GM19328 (cell line): ENCODE measurements at regions not wholly inside any gene's neighbourhood (a gene's known extent, or its start where the extent isn't known, plus 50 kb on each side); places are given as distances from the start of the nearest gene placed in this dataset.

Experiments
- ATAC-seq: cut with Tn5 transposase; IDR thresholded peaks from one replicate; pipeline ENCODE4 v1.9.1; 2021; ENCODE audit warnings: mild to moderate bottlenecking, moderate library complexity; ENCODE audit not compliant: unreplicated experiment

DNA sequence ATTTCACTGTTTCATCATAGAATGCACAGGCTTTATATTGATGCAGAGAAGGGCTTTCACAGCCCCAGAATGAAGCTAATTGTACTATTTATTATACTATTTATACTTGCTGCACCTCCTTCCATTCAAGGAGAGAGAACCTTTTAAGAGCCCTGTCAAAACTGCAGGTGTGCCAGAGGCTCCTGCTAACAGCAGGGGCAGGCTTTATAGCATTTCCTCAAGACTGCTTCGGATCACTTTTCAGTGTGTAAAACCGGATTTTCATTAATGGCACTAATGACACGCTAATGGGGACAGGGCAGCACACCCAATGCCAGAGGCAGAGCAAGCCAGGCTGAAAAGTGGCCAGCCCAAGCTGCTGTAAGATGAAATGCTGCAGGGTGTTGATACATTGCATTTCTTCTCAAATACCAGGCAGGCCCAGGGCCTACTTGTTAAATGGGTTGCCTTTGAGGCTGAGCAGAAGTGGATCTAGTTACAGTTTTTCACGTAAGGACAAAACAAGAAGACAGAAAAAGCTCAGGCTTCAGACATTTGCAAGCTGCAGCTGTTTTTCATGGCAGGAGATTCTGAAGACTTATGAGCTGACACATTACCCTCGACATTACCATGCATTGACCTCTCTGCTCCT lies 487.7 kb upstream of the BTBD3 start:
- ATAC-seq, result no peak

DNA sequence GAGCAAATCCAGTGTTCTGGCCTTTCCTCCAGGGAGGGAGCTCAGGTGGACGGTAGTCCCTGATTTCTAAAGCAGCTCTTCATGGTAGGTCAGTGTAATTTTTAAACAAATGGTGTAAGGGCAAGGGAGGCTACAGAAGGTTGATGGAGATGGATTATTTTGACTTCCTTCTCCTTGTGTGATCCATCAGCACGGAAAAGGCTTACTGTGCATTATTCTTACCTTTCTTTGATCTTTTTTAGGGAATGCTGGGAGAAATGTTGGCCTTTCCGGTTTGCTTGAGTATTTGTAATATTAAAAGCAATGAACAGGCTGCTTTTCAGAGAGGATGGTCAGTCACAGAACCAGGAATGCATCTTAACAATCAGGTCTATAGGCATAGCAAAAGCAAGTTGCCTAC lies 487.0 kb upstream of the BTBD3 start:
- no peak for ATAC-seq

- ATAC-seq, result no peak
Measured at GRCh38 chr20:11431621-11432020, 486.1 kb upstream of the BTBD3 start.

DNA sequence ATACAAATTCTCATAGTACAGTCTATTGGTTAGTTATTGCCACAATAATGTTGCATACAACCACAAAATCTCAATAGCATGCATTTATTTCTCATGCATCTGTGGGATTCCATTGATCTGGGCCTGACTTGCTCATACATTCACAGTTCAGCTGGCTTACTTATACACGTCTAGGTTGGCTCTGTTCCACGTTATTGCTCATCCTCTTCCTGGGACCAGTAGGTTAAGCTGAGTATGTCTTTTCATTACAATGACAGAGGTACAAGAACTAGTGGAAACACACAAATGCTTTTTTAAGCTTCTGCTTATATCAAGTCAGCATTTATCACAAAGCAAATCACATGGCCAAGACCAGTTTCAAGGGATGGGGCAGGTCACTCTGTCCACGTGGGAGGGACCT lies 485.3 kb upstream of the BTBD3 start:
- ATAC-seq, result no peak

DNA sequence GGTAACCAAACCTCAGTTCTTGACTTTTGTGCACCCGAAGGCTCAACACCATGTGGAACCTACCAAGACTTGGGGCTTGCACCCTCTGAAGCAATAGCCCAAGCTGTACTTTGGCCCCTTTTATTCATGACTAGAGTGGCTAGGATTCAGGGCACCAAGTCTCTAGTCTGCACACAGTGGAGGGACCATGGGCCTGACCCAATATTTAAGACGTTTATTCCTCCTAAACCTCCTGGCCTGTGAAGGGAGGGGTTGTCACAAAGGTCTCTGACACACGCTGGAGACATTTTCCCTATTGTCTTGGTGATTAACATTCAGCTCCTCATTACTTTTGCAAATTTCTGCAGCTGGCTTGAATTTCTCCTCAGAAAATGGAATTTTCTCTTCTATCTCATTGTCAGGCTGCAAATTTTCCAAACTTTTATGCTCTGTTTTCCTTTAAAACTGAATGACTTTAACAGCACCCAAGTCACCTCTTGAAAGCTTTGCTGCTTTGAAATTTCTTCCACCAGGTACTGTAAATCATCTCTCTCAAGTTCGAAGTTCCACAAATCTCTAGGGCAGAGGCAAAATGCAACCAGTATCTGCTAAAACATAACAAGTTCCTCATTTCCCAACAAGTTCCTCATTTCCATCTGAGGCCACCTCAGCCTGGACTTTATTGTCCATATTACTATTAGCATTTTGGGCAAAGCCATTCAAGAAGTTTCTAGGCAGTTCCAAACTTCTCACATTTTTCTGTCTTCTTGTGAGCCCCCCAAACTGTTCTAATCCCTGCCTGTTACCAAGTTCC lies 481.4 kb upstream of the BTBD3 start:
- no peak for ATAC-seq

DNA sequence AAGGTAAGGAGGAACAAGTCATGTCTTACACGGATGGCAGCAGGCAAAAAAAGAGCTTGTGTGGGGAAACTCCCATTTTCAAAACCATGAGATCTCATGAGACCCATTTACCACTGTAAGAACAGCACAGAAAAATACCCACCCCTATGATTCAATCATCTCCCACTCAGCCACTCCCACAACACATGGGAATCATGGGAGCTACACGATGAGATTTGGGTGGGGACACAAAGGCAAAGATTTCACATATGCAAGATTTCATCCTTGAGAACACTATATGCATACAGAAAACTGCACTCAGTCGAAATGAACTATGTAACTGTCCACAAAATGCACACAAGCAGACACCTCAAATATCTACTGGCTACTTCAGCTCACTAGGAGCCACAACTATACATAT lies 480.6 kb upstream of the BTBD3 start:
- no peak for ATAC-seq

- ATAC-seq, result no peak
Measured at GRCh38 chr20:11437611-11438380, 479.9 kb upstream of the BTBD3 start.

DNA sequence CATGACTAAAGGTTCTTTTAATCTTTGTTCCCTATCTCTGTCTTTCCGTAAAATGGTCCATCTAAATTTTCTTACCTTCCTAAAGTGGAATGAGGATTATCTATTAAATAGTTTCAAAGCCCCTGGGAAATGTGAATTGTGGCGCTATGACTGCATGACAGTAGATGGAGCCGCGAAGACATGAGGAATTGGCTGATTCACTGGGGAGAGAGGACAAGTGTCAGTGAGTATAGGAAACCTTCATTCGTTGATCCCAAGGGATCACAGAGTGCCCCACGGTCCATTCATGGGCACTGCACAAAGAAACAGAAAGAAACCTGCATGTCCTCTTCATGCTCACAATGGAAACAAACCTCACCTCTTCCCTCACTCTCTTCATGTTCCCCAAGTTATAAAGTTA lies 479.3 kb upstream of the BTBD3 start:
- ATAC-seq, result no peak

- ATAC-seq, result no peak
Measured at GRCh38 chr20:11443382-11444119, 474.1 kb upstream of the BTBD3 start.

DNA sequence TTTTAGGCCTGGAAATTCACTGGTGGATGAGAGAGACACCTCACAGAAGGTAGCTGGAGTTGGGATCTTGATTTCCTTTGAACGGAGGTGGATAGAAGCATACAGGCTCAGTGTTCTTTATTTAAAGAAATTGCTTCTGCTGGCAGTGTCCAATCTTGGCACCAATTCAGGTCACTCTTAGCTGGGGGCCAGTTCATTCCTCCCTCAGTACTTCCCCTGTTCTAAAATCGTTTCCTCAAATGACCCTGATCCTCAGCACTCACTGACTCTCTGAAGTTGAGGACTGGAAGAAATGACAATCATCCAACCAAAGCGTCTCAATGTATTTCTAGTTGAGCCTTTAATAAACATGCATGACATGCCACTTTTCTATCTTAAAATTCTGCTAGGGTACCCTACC lies 472.5 kb upstream of the BTBD3 start:
- ATAC-seq, result no peak

GRCh38 chr20:11445891-11446290 lies 471.8 kb upstream of the BTBD3 start:
- ATAC-seq, result no peak

GRCh38 chr20:11447371-11448100 lies 470.2 kb upstream of the BTBD3 start:
- no peak for ATAC-seq

GRCh38 chr20:11448554-11448953 lies 469.1 kb upstream of the BTBD3 start:
- no peak for ATAC-seq

- ATAC-seq, result no peak
Measured at GRCh38 chr20:11451793-11452291, 465.9 kb upstream of the BTBD3 start.

- no peak for ATAC-seq
Measured at GRCh38 chr20:11452326-11452725, 465.4 kb upstream of the BTBD3 start.

GRCh38 chr20:11453430-11453829 lies 464.3 kb upstream of the BTBD3 start:
- ATAC-seq, result no peak

GRCh38 chr20:11454966-11455799 lies 462.5 kb upstream of the BTBD3 start:
- no peak for ATAC-seq

DNA sequence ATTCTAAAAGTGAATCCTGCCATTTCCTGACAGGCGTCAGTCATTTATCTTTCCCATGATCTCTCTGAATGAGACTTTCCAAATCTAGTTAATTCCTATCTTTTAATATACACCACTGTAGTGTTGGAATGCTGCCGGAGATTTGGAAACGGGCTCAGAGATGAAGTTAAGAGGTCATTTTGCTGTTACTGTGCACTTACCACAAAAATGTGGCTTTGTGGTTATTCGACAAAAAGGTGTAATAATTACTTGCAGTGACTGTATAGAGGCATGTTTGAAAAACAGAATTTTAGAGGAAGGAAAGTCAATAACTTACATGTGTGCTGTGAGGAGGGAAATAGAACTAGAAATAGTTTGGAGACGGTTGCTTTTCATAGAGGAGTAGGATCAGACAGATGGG lies 460.2 kb upstream of the BTBD3 start:
- no peak for ATAC-seq

- no peak for ATAC-seq
Measured at GRCh38 chr20:11459090-11459890, 458.4 kb upstream of the BTBD3 start.
